Esophagus squamous epithelium (tissue), 4 donors: ENCODE measurements at regions not wholly inside any gene's neighbourhood (a gene's known extent, or its start where the extent isn't known, plus 50 kb on each side); places are given as distances from the start of the nearest gene placed in this dataset.

Experiments
- POLR2A ChIP-seq, 4 donors: fragments of 450-650 bp; IDR thresholded peaks; one replicate each; pipeline ENCODE4 v1.6.1; 2017; ENCODE audit warnings: antibody characterized with exemption in 4 of 4, mild to moderate bottlenecking in 4 of 4, moderate library complexity in 3 of 4
- TF ChIP-seq, protein P1 (sequence below), 6 experiments: fragments of 450-650 bp in 4 of 6; fragments of 200-600 bp in 2 of 6; sonication (generic) in 2 of 6; IDR thresholded peaks; one replicate each; pipeline ENCODE4 v1.5.1; 2016 to 2019; ENCODE audit warnings: antibody characterized with exemption in 6 of 6, mild to moderate bottlenecking in 4 of 6, moderate library complexity in 4 of 6

DNA sequence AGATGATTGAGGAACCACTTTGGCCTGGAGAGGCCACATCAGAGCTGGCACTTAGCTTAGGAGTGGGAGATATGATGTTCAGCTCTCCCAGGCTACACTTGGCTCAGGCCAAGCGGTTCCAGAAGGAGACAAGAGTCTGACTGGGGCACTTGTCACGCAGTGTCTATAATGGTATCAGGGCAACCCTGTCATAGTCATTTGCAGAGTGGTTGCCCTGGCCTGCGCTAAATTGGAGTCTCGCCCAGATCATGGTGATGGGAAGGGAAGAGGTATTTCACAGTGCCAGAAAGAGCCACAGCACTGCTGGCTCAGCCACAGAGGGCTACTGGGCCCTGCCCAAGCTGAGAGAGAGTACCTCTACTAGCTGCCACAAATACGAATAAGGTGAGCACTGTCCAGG, 186.9 kb upstream of the CRBN start:
- TF ChIP-seq POLR2A (IDR thresholded peaks at IDR 0.05): no peak
- TF ChIP-seq, protein P1, sequence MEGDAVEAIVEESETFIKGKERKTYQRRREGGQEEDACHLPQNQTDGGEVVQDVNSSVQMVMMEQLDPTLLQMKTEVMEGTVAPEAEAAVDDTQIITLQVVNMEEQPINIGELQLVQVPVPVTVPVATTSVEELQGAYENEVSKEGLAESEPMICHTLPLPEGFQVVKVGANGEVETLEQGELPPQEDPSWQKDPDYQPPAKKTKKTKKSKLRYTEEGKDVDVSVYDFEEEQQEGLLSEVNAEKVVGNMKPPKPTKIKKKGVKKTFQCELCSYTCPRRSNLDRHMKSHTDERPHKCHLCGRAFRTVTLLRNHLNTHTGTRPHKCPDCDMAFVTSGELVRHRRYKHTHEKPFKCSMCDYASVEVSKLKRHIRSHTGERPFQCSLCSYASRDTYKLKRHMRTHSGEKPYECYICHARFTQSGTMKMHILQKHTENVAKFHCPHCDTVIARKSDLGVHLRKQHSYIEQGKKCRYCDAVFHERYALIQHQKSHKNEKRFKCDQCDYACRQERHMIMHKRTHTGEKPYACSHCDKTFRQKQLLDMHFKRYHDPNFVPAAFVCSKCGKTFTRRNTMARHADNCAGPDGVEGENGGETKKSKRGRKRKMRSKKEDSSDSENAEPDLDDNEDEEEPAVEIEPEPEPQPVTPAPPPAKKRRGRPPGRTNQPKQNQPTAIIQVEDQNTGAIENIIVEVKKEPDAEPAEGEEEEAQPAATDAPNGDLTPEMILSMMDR (IDR thresholded peaks at IDR 0.05): no peak
